IPS-NIHi7 (cell line): ENCODE measurements at regions not wholly inside any gene's neighbourhood (a gene's known extent, or its start where the extent isn't known, plus 50 kb on each side); places are given as distances from the start of the nearest gene placed in this dataset.
"Not testable (repeated sequence)": the region's sequence is repeated elsewhere in the genome, so short reads cannot be mapped to it uniquely, and the experiment has no call there.

Experiments used
- DNase-seq: peaks from one replicate; pipeline ENCODE4 v3.0.0; 2012; ENCODE audit warnings: mixed read lengths; ENCODE audit errors: extremely low spot score

DNA sequence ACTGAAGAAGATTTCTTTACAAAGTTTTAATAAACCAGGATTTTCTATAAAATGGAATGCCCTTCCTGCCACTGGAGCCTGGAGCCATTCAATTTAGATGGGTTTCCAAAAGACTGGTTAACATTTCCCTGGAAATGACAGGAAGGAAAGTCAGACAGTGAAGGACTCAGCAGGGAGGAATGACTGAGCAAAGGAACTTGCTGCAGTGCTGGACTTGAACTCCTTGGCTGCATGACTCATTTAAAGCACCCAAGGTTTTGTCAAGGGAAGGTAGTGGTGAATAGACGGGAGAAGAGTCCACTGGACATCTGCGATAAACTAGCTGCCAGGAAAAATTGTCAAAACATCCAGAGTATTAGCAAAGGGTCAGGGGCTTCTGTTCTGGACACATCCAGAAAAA, 163.8 kb upstream of the SLC28A3 start:
- no peak for DNase-seq

DNA sequence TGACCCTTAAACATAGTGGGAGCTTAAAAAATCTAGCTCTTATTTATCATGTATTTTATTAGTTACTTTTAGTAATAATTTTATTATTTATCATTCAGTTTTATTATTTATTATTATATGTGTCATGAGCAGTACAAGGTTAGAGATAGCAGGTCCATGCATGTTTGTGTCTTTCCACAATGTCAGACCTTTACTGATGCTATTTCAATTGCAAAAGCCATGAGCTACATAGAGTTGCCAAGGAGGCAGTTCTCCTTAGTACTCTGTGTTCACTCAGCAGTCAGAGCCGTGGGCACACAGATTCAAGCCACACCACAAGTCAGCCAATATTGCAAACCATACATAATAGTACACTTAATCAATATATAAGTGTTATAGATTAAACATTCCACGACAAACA, 157.9 kb upstream of the NTRK2 start:
- no peak for DNase-seq

DNA sequence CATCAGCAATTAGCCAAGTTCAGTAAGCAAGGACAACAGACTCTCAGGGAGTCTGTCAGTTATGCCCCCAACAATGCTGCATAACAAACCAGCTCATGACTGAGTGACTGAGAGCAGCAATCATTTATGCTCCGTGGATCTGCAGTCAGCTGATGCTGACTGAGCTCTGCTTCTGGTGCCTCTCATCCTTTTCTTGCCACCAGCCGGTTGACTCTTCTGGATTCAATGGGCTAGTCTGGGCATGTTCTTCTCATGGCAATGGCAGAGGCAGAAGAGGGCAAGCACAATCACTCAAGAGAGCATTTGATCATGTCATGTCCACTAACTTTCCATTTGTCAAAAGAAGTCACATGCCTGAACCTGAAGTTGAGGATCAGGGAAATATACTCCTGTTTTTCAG, 157.0 kb upstream of the NTRK2 start:
- DNase-seq = no peak

DNA sequence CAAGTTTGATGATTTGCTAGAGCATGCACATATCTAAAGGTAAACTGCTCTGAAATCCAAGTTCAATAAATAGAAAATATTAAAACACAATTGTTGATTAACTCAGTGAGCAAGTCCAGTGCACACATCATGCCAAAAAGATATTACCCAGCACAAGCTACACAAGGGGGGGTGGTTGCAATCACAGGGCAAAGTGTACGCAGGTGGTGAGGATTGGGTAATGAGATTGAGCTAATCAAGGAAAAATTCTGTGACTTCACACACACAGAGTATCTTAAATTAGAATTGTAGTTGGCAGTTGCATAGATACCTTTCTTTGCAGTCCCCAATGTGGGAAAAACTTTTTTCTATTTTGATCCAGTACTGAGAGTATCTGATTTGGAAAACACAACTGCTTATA, 156.1 kb upstream of the NTRK2 start:
- no peak for DNase-seq

DNA sequence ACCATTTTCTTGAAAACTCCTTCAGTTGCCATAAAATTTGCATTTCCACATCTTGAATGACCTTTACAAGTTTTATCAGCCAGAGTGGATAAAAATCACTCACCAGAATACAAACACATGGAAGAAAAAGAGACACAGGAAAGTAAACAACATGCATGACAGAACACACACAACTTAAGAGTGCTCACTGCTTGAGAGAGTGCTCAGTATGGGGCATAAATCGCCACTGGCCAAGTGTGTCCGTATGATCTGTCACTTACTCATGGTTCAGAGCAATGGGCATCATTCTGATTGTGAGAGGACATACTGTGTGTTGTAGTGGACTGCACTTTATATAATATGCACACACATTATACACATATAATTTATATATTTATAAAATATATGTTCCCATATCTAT, 155.6 kb upstream of the NTRK2 start:
- no peak for DNase-seq

DNA sequence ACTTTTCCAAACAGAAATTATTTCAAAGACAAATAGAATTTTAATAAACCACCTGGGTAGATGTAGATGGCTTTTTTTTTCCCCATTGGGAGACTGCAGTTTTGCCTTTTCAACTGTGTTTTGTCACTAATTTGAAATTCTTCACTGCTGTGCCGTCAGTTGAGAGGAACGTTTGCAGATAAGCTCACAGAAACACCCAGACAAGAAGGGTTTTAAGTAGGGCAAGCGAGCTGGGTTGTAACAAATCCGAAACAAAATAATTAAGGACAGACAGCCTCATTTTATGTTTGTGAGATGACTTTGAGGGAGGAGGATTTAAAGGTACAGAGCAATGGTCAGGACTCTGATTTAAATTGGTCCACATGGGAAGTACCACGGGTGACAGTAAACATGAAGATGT, 155.1 kb upstream of the NTRK2 start:
- no peak for DNase-seq

DNA sequence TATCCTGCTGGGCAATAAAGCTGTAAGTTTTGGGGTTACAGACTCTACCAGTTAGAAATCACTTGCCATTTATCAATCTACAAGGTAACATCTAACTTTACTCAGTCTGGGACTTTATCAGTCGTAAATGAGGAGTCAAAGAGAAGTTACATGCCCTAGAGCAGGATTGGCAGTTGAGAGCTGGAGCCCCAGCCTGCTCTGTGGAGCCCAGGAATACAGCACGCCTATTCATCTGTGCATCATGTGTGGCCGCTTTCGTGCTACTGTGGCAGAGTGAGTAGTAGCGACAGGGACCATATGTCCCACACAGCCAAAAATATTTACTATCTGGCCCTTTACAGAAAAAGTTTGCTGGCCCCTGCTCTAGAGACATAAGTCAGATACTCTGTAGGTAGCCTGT, 152.5 kb upstream of the NTRK2 start:
- DNase-seq = no peak

DNA sequence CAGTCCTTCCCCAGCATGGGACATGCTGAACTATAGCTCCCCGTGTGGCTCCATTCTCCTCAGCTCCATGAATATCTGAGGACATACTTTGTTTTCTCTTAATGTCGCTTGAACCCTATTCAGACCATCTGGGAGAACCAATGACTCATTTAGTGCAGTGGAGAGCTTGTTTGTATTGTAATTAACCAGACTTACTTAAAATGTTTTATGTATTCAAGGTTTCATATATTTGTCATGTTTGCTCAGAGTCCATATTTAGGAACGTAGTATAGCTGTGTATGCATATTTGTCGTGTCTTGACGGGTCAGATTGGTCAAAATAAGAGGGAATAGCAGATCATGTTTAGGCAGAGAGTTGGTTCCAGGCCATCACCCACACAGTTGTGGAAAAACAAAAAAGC, 150.1 kb upstream of the NTRK2 start:
- DNase-seq = no peak

DNA sequence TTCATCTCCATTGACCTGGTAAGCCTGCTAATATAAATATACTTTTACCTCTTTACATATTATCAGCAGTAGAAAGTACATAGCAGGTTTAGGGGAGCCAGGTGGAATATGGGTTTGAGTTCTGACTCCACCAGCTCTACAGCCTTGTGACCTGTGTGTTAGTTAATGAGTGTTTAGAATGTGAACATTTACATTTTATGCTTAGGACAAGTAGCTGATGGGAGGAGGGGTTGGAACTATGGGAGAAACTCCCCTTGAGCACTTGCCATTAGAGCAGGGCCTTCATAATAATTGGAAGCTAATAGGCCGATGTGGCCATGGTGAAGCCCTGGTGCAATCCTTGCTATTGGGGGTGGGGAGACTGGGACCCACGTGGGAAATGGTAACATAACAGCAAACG, 148.3 kb upstream of the NTRK2 start:
- no peak for DNase-seq

DNA sequence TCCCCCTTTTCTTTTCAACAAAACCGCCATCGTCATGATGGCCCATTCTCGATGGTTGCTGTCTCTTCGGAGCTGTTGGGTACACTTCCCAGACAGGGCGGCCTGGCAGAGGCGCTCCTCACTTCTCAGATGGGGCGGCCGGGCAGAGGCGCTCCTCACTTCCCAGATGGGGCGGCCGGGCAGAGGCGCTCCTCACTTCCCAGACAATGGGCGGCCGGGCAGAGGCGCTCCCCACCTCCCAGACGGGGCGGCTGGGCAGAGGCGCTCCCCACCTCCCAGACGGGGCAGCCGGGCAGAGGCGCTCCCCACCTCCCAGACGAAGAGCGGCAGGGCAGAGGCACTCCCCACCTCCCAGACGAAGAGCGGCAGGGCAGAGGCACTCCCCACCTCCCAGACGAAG, 143.3 kb upstream of the NTRK2 start:
- DNase-seq = not testable (repeated sequence)

DNA sequence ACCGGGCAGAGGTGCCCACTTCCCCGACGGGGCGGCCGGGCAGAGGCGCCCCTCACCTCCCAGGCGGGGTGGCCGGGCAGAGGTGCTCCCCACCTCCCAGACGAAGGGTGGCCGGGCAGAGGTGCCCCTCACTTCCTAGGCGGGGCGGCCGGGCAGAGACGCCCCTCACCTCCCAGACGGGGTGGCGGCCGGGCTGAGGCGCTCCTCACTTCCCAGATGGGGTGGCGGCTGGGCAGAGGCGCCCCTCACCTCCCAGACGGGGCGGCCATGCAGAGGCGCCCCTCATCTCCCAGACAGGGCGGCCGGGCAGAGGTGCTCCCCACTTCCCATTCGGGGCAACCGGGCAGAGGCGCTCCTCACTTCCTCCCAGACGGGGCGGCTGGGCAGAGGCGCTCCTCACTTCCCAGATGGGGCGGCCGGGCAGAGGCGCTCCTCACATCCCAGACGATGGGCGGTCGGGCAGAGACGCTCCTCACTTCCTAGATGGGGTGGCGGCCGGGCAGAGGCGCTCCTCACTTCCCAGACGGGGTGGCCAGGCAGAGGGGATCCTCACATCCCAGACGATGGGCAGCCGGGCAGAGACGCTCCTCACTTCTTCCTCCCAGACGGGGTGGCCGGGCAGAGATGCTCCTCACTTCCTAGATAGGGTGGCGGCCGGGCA, 142.3 kb upstream of the NTRK2 start:
- DNase-seq = not testable (repeated sequence)

DNA sequence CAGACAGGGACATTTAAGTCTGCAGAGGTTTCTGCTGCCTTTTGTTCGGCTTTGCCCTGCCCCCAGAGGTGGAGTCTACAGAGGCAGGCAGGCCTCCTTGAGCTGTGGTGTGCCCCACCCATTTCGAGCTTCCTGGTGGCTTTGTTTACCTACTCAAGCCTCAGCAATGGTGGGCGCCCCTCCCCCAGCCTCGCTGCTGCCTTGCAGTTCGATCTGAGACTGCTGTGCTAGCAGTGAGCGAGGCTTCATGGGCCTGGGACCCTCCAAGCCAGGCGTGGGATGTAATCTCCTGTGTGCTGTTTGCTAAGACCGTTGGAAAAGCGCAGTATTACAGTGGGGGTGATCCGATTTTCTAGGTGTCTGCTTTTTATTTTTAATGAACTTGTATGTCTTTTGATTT, 133.6 kb upstream of the NTRK2 start:
- DNase-seq = not testable (repeated sequence)

DNA sequence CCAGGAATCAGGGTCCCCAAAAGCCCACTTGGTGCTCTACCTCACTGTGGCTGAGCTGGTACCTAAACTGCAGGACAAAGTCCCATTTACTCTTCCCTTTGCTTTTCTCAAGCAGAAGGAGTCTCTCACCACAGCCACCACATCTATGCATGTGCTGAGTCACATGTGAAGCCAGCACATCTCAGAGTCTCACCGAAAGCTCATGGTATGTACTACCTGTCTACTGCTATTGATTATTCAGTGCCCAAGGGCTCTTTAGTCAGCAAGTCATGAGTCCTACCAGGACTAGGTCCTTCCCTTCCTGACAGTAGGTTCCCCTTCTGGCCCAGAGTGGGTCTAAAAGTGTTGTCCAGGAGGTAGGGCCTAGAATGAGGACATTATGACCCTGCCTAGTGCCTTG, 130.7 kb upstream of the NTRK2 start:
- DNase-seq = no peak

DNA sequence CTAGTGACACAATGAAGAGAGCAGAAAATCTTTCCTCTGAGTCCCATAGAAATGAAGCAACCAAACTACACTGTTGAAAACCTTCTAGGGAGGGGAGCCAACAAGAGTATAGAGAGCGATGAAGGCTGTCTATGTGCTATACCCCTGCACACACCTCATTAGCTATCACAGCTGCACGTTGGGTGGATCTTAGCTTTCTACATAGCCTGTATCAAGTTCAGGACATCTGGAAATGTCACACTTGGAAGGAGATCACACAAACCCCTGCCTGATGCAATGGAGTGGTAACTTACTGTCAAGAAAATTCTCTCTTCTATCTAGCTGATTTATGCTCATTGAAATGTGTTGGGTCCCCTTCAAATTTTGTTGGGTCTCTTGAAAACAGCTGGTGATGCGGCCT, 127.0 kb upstream of the NTRK2 start:
- no peak for DNase-seq

DNA sequence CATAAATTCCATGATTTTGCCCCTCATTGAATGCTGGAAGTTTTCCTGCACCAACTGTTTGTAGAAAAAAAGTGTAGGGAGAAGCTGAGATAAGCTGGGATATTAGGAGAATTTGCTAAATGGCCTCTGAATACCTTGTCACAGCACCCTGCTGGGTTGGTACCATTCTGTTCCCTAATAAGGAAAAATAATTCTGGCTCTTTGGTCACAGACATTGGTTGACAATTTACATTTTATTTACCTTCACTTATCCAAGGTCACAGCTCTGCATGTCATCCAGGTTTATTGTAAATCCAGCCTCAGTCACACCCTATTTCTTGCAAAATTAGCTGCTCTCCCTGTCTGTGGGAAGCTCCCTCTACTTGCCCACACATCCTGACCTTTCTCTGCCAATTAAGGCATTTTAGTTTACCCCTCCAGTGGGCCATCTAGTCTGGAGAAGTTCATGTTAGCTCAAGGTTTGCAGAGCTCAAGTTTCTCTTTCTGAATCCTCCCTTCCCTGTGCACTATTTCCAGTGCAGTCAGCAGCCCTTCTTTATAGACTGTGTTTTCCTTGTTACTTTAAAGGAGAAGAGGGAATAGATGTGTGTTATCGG, 115.4 kb upstream of the NTRK2 start:
- no peak for DNase-seq

DNA sequence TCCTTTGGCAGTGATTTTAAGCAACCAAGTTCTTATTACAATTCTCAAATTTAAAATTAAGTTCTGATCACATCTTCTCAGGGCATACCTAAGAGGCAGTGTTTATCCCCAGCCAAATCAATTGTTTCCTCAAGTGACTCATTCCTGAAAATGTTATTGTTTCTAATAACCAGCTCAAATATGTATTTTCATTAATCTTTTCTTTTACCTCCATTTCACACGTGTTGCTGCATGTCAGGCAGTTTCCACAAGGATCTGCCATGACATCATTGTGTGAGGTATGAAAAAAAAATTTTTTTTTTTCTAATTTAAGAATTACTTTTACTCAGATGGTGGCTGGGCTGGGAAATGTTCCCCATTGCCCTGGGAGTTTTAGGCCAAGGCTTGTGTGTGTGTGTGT, 113.0 kb upstream of the NTRK2 start:
- DNase-seq = no peak

DNA sequence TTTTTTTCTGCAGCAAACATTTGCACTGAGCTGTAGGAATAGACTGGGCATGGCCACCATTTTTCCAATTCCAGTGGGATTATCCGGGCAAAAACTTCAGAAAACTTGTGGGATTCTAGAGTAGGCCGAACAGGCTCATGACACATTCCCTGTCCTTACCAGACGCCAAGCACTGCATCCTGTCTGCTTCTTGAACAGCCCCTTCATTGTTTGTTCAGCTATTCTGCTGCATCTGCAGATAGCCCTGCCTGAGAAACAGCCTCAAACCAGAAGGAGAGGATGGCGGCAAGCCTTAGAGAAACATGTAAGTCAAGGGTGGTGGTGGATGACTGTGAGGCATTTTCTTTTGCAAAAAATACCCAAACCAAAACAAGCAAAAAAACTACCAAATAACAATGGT, 111.8 kb upstream of the NTRK2 start:
- DNase-seq = no peak

DNA sequence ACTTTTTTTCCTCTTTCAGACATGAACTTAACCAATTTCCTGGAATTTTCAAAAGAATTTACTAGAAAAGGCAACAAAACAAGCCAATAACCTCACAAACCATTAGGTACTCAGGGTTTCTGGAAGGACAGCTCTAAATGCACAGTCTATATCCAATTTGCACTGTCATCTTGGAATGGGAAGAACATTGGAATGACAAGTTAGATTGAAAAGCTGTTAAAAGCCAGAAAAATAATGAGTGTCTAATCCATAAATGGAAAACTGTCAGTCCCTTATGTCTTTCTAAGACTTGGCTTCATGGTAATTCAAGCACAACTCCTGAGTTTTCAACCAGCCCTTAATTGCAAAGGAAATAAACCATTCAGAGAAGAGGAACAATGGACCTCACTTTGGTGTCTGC, 105.8 kb upstream of the NTRK2 start:
- no peak for DNase-seq

DNA sequence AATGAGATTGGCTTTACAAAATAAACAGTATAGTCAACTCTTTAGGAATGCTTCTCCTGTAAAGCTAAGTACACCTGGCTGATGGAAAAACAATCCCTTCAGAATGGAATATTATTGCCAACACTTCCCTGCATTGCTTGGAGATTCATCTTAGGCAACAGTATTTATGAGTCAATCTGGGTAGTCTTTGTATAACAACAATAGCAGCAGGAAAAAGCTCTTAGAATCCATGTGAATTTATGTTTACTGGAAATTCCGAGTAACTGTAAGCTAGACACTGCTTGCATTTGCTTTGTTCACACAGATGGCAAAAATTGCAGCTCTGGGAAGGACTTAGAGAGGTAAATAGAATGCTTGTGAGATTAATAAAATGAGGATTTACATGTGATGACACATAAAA, 101.7 kb upstream of the NTRK2 start:
- DNase-seq = no peak

DNA sequence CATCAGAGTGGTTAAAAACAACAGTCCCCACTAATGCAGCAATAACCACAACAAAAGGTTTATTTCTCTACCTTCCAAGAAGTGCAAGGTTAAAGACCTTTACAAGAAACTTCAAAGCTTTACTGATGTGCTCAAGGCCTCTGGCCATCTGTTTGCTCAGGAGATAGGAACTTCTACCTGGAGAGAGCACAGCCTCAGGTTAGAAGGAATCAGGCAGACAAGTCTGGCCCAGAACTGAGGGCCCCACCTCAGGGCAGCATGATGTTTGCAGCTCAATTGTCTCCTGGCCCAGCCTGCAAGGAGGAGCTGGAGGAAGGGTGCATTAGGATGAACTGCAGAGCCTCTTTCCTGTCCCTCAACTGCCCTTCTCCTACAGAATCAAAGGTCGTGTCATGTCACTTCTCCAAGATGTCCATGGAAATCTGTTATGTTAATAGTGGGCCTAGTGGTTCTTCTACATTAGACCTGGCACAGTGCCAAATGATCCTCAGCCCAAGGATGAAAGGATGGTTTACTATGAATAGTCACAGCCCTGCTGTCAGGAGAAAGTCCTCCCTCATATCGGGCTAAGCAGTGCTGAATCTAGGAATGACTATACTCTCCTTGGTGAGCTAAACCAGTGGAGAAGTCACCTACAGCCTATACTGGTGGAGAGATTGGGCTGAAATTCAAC, 98.9 kb upstream of the NTRK2 start:
- no peak for DNase-seq

DNA sequence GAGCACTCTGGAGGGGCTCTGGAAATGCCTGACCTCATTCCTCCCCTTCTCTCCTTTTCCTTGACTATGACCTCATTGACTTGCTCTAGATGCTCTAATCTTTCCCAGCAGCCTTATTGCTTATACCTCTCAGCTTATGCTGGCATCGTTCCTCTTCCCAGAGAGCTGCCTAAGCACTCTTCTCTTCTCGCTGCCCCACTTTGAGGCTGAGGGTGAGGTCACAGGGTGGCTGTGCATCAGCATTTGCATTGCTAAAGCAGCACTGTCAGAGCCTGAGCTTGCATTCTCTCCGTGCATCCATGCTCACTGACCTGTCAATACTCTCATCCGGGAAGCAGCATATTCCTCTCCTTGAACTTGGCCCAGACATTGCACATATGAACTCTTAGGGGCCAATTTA, 96.4 kb upstream of the NTRK2 start:
- peak; percentile 41 for DNase-seq

DNA sequence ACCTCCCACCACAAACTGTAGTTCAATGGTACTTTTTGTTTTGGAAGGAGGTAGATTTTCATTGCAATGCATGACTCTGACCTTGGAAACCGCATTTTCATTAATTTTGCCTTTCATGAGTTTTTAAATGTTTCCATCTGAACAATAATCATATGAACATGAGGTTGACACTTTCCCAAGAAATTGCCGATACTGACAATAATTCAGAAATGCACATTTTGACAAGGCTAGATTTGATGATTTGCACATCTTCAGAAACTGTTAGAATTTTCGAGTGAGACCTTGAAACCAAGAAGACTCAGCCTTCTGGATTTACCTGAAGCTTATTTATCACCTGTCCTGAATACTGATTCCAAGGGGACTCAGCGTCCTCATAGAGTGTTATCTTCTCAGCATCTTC, 93.8 kb upstream of the NTRK2 start:
- no peak for DNase-seq

DNA sequence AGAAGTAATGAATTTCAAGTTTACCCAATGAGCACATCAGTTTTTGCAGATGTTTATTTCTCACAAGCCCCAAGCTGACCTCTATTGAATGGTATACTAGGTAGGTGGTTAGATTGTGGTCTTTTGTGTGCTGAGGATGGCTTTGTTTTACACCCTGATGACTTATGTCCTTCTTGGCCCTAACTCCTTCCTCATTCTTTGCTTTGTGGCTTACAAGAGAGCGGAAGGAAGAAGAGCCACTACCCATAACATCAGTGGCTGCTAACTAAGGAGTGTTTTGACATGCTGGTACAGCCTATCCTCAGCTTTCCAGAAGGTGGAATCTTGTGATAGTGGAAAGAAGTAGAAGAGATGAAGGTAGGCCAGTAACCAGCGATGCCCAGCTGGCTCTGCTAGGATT, 85.7 kb upstream of the NTRK2 start:
- DNase-seq = no peak

DNA sequence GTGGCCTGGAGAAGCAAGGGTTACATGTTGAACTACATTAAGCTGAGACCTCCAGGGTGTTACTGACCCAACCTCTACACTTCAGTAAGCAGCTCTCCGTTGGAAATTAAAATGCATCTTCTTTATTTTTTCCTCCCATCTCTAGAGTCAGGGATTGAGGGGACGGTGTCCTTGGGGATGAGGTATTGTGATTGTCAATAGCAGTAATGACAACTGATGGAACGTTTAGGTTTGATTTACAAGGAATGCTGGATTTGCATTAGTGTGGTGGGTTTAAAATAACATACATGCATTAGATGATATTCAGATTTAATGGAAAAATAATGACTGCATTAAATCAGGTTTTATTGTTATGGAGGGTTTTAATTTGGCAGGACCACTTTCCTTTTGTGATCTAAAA, 82.9 kb upstream of the NTRK2 start:
- no peak for DNase-seq
